Activated T-cell treated with anti-CD3 and anti-CD28 coated beads for 24 hours (primary cell): ENCODE measurements at regions not wholly inside any gene's neighbourhood (a gene's known extent, or its start where the extent isn't known, plus 50 kb on each side); places are given as distances from the start of the nearest gene placed in this dataset.

Source experiments
- DNase-seq: peaks from one replicate; pipeline ENCODE4 v3.0.0-alpha.2; 2020; ENCODE audit warnings: low read depth

GRCh38 chr16:56140645-56141044 is 50.6 kb upstream of the GNAO1 start:
- DNase-seq, result no peak

DNA sequence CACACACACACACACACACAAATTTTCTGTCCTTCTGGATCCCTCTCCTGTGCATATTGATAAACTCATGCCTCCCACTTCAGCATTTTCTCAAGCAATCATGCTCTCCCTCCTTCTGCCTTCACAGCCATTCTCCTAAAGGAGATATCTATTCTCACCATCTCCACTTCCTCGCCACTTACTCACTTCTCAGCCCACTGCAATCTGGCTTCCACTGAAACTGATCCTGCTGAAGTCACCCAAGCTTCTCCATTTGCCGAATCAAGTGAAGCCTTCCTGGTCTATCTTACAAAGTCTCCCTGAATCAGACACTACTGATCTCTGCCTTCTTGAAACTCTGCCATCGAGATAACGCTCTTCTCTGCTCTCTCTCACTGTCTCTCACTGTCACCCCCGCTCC is 54.0 kb upstream of the GNAO1 start:
- DNase-seq, result no peak

GRCh38 chr16:56136256-56136655 is 55.0 kb upstream of the GNAO1 start:
- no peak for DNase-seq

DNA sequence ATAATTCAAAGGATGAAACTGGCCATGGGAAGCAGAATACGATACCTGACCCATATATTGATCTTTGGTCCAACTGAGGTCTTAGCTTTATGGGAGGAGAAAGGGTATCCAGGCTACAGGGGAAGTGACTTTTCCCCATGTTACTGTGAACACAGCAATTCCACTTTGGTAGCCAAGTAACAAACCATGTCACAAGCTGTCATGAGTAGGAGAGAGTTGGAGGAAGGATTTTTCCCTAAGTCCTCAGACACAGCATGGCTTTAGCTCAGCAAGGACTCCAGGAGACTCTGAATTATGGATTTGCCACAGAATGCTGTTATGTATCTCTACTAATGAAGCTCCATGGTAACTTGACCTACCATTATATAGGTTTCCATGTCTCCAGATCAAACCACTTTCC is 56.5 kb upstream of the GNAO1 start:
- no peak for DNase-seq

DNA sequence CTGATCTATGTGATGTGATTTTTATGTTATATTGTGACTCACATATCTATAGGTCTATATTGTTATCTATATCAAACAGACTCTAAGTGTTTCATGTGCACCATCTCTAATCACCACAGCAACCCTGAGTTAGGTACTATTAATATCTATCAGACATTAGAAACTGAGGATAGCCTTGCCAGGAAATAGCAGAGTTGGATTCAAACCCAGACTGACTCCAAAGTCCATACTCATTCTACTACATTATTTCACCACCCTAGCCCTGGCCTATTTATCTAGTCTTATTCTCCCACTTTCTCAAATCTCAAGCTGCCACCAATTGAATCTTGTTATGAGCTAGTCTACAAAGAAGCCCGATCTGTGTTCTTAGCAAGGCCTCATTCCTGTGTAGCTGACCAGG is 65.4 kb upstream of the GNAO1 start:
- no peak for DNase-seq

DNA sequence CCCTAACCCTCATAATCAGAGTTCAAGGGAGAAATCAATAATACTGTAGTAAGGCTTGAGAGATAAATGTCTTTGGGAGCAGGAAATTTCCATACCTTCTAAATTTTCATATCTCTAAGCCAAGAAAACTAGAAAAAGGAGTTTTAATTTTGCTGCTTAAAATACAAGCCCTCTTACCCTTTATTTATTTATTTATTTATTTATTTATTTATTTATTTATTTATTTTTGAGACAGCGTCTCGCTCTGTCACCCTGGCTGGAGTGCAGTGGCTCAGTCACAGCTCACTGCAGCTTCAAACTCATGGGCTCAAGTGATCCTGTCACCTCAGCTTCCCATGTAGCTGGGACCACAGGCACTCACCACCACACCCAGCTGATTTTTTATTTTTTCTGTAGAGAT is 69.0 kb upstream of the GNAO1 start:
- DNase-seq, result no peak

- no peak for DNase-seq
Measured at GRCh38 chr16:56121156-56121500, 70.2 kb upstream of the GNAO1 start.

- no peak for DNase-seq
Measured at GRCh38 chr16:56120447-56121155, 70.7 kb upstream of the GNAO1 start.

- no peak for DNase-seq
Measured at GRCh38 chr16:56119133-56119532, 72.2 kb upstream of the GNAO1 start.

DNA sequence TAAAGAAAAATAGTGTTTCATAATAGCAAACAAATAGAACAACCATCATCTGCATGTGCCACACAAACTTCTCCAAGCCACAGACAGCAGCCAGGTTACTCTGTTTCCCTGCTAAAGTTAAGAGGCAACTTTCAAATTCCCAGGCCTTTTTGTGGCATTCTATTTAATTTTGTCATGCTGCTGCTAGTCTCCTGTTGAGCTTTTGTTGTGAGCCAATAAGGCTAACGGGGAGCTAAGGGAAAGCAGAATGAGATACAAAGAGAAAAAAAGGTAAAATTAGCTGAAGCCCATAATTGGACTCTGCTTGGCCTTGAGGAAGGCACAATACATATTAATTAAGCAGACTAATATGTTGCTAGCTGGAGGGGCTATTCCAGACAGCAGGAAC is 74.7 kb upstream of the GNAO1 start:
- DNase-seq, result no peak

DNA sequence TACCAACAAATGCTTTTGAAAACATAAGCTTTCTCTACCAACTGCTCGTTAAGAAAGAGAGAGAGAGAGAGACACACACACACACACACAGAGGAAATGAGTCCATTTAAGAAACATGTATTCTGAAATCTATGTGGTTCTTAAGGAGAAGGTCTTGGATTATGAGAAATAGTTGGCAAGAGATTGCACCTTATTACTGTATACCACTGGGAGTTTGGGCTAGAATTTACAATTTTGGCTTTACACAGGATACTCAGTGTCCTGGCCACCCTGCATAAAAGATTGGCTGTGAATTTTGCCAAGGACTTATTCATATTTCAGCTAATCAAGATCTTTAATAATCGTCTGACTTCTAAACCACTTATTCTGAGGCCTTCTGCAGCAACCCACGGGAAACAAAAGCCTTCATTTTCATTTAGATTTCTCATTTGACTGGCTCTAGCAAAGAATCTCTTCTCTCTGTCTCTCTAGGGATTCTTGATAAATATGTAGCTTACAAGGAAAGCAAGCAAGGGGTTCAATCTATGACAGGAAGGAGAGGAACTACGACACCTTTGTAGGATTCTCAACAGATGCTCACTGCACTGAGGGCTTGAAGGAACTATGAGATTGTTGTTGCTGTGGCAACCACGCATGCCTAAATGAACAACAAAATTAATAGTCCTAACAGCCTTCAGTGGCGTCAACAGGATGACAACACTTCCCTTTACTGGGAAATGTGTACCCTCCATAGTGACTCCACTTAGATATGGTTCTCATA is 75.3 kb upstream of the GNAO1 start:
- DNase-seq, result no peak

- DNase-seq, result no peak
Measured at GRCh38 chr16:56113223-56113622, 78.1 kb upstream of the GNAO1 start.

DNA sequence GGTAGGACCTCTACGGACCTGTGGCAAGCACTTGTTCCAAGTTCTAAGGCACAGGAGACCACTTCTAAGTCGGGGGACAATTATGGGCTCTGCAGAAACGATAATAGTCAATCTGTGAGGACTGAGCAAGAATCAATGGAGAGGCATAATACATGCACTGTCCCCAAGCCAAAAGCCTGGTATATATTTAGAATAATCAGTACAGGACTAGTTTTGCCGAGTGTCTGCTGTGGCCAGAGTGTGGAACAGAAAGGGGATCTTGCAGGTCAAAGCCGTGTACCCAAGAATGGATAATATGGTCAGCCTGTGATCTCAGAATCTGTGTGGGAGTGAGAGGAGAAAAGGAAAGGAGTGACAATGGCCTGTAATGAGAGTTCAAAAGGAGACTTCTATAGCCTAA is 80.2 kb upstream of the GNAO1 start:
- DNase-seq, result no peak

DNA sequence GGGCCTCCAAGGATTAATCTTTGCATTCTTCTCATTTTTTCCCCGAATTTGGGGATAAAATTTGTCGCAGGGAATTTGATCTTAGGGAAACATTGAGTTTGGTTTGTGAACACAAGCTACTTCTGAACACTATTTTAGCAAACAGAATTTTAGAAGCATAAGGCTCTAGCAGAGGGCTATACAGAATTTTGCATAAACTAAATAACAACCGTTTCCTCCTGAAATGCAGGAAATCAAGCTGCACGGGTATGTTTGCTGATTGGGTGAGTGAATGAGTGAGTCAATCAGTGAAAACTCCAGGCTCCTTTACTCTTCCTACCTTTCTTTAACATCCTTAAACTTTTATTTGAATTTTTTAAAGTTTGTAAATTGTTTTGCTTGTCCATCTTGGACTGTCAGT is 81.3 kb upstream of the GNAO1 start:
- DNase-seq, result no peak

- DNase-seq, result no peak
Measured at GRCh38 chr16:56109205-56109604, 82.1 kb upstream of the GNAO1 start.

DNA sequence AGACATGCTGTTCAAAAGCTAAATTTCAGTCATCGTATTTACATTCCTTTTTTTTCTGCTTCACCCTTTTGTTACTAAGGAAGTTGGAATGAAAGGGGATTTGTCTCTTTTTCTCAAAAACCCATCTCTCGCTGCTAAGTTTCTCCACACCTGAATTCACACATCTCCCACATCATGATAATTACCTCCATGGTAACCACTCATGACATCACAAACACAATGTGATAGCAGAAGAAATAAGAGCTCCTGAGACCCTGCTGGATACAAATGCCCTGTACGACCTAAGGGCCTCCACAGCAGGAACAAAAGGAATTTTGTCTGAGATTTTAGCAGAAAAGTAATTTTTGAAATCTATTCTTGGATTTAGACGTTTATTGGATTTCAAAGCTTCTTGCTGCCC is 82.6 kb upstream of the GNAO1 start:
- DNase-seq, result no peak

GRCh38 chr16:56108056-56108471 is 83.2 kb upstream of the GNAO1 start:
- no peak for DNase-seq

- DNase-seq, result no peak
Measured at GRCh38 chr16:56106527-56106926, 84.8 kb upstream of the GNAO1 start.

- no peak for DNase-seq
Measured at GRCh38 chr16:56102906-56103305, 88.4 kb upstream of the GNAO1 start.

DNA sequence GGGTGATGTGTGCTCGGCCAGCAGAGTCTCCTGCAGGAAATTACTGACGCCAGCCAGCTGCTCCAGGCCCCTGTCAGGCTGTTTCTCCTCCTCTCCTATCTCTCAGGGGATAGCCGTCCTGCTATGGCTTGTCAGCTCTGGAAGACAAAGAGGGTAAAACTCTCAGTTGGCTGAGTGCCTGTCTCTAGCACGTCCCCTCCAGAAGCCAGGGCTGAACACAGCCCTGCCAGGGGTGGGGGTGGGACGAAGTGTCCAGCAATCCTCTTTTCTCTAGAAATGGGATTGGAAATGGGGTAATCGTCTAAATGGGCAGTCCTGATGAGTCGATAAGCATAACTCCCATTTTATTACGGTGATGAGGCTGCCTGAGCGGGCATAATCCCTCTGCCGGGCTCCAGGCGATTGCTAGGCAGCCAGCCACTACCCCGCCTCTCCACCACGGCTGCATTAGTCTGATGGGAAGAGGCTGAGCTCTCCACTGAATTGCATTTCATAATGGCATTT is 89.1 kb upstream of the GNAO1 start:
- DNase-seq, result no peak

DNA sequence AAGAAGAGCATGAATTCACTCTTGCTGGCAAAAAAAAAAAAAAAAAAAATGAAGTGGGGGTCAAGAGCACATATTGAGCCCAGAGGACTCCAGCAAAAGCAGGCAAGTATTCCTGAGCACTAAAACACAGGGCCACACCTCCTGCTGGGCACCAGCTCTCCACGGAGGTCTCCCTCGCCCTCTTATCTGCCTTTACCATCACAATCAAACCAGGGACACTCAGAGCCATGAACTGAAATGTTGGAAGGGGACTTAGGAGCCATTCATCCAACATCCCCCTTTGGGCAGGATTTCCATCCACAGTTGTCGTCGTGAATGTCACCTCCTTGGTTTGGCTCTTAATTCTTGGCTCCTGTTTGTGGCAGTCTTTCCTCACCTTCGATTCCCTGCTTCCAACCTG is 89.8 kb upstream of the GNAO1 start:
- no peak for DNase-seq

- DNase-seq, result no peak
Measured at GRCh38 chr16:56097306-56097705, 94.0 kb upstream of the GNAO1 start.

- no peak for DNase-seq
Measured at GRCh38 chr16:56094231-56094630, 97.1 kb upstream of the GNAO1 start.

DNA sequence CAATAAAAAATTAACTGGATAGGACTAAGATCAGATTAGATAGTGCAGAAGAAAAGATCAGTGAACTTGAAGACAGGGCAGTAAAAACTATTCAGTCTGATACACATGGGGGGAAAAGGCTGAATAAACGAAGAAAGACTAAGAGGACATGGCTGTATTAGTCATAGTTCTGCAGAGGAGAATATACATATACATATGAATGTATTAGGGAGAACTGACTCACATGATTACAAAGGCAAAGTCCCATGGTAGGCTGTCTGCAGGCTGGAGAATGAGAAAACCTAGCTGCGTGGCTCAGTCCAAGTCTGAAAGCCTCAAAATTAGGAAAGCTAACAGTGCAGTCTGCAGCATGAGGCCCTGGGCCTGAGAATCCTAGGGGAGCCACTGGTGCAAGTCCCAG is 98.2 kb upstream of the GNAO1 start:
- DNase-seq, result no peak
